ENCODE measurements at regions not wholly inside any gene's neighbourhood (a gene's known extent, or its start where the extent isn't known, plus 50 kb on each side); places are given as distances from the start of the nearest gene placed in this dataset.

GRCh38 chr1:217363319-217363718 is 267.6 kb downstream of the GPATCH2 start:
- Histone ChIP-seq H3K27me3 (ENCODE audit: control insufficient read depth, low read length) (no peaks in the 10 kb centered on the region), H3K9me2 (replicated peaks; ENCODE audit: control insufficient read depth, low read length) (no peaks in the 10 kb centered on the region), H3K4me3 (ENCODE audit: low read length) (no peak overlapping the region), H3K4me1 (ENCODE audit: control insufficient read depth, low read length) (no peaks in the 10 kb centered on the region), H3K36me3 (ENCODE audit: control insufficient read depth, low read length) (no peaks in the 10 kb centered on the region), H3K4me2 (ENCODE audit: low read length) (no peak overlapping the region), H4K20me1 (ENCODE audit: control insufficient read depth, insufficient read depth, low read depth, low read length) (no peaks in the 10 kb centered on the region), H3F3A (ENCODE audit: control insufficient read depth, insufficient read depth) (no peaks in the 10 kb centered on the region), H3K27ac (ENCODE audit: low read depth, low read length) (no peak overlapping the region), H3K79me2 (ENCODE audit: control insufficient read depth, low read length) (no peaks in the 10 kb centered on the region), H3K9me3 (ENCODE audit: control insufficient read depth, insufficient read depth, low read length) (no peaks in the 10 kb centered on the region)
- no peak for TF ChIP-seq EZH2phosphoT487 (IDR thresholded peaks at IDR 0.05; ENCODE audit: borderline replicate concordance, low read length)
- TF ChIP-seq CTCF (IDR thresholded peaks at IDR 0.05; ENCODE audit: low read depth, low read length, poor library complexity, severe bottlenecking), result no peak

- H3F3A ChIP-seq (ENCODE audit: control insufficient read depth, insufficient read depth), result no peaks in the 10 kb centered on the region
- no peaks in the 10 kb centered on the region for H3K79me2 ChIP-seq (ENCODE audit: control insufficient read depth, low read length)
- H3K9me2 ChIP-seq (replicated peaks; ENCODE audit: control insufficient read depth, low read length), result no peaks in the 10 kb centered on the region
- H3K9me3 ChIP-seq (ENCODE audit: control insufficient read depth, insufficient read depth, low read length), result no peaks in the 10 kb centered on the region
- no peak overlapping the region for H3K4me2 ChIP-seq (ENCODE audit: low read length)
- H3K27me3 ChIP-seq (ENCODE audit: control insufficient read depth, low read length), result no peaks in the 10 kb centered on the region
- no peaks in the 10 kb centered on the region for H4K20me1 ChIP-seq (ENCODE audit: control insufficient read depth, insufficient read depth, low read depth, low read length)
- no peaks in the 10 kb centered on the region for H3K36me3 ChIP-seq (ENCODE audit: control insufficient read depth, low read length)
- H3K27ac ChIP-seq (ENCODE audit: low read depth, low read length), result no peak overlapping the region
- TF ChIP-seq EZH2phosphoT487 (IDR thresholded peaks at IDR 0.05; ENCODE audit: borderline replicate concordance, low read length) (no peak), CTCF (IDR thresholded peaks at IDR 0.05; ENCODE audit: low read depth, low read length, poor library complexity, severe bottlenecking) (no peak)
- H3K4me1 ChIP-seq (ENCODE audit: control insufficient read depth, low read length), result no peaks in the 10 kb centered on the region
- H3K4me3 ChIP-seq (ENCODE audit: low read length), result no peak overlapping the region
Measured at GRCh38 chr1:217360510-217360909, 270.4 kb downstream of the GPATCH2 start.

GRCh38 chr1:217354895-217355294 is 276.0 kb downstream of the GPATCH2 start:
- no peaks in the 10 kb centered on the region for H3K79me2 ChIP-seq (ENCODE audit: control insufficient read depth, low read length)
- no peaks in the 10 kb centered on the region for H3K27me3 ChIP-seq (ENCODE audit: control insufficient read depth, low read length)
- H3K9me2 ChIP-seq (replicated peaks; ENCODE audit: control insufficient read depth, low read length), result no peaks in the 10 kb centered on the region
- H4K20me1 ChIP-seq (ENCODE audit: control insufficient read depth, insufficient read depth, low read depth, low read length), result no peaks in the 10 kb centered on the region
- H3K4me3 ChIP-seq (ENCODE audit: low read length), result no peak overlapping the region
- H3K9me3 ChIP-seq (ENCODE audit: control insufficient read depth, insufficient read depth, low read length), result no peaks in the 10 kb centered on the region
- H3K4me1 ChIP-seq (ENCODE audit: control insufficient read depth, low read length), result no peaks in the 10 kb centered on the region
- H3K36me3 ChIP-seq (ENCODE audit: control insufficient read depth, low read length), result no peaks in the 10 kb centered on the region
- no peaks in the 10 kb centered on the region for H3F3A ChIP-seq (ENCODE audit: control insufficient read depth, insufficient read depth)
- TF ChIP-seq EZH2phosphoT487 (IDR thresholded peaks at IDR 0.05; ENCODE audit: borderline replicate concordance, low read length) (no peak), CTCF (IDR thresholded peaks at IDR 0.05; ENCODE audit: low read depth, low read length, poor library complexity, severe bottlenecking) (no peak)
- H3K4me2 ChIP-seq (ENCODE audit: low read length), result no peak overlapping the region
- no peak overlapping the region for H3K27ac ChIP-seq (ENCODE audit: low read depth, low read length)

All from DOHH2 (cell line).